HT1080 (cell line): ENCODE measurements at regions not wholly inside any gene's neighbourhood (a gene's known extent, or its start where the extent isn't known, plus 50 kb on each side); places are given as distances from the start of the nearest gene placed in this dataset.

ENCODE experiments used
- DNase-seq: peaks from one replicate; pipeline ENCODE4 v3.0.0-alpha.2; 2015; ENCODE audit warnings: low read depth

DNA sequence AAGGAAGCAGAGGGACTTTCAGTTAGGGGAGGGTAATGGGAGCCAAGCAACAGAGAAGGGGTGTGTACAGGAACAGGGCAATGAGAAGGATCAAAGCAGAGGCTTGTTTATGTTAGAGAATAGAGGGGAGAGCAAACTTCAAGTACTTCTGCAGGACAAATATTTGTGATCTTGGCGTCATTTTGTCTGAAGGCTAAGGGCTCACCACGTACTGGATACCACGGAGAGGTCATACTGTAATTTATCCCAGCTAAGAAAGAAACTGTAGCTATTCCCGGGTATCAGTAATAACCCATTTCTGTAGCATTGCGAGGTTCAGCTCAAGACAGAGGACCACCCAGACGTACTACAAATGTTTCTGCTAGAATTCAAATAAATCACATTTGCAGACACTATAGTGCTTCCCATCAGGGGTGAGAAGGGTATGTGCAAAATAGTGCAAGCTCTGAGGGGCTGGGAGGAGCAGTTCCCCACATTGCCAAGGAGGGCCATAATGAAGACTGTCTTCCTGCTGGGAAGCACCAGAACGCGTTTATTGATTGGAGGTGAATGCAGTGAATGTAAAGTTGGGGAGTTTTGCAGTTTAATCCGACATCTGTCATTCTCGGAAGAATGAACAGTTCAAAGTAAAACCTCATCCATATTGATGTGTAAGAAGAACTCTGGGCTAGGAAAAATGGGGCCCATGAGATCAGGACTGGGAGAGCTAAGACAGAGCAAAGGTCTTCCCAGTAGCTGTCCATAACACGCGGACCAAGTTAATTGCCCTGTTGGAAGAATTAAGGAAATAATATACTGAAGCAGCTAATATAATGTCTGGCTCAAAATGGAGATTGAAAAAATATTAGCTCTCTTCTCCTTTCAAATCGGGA lies 136.9 kb downstream of the RWDD3 start:
- DNase-seq = no peak

DNA sequence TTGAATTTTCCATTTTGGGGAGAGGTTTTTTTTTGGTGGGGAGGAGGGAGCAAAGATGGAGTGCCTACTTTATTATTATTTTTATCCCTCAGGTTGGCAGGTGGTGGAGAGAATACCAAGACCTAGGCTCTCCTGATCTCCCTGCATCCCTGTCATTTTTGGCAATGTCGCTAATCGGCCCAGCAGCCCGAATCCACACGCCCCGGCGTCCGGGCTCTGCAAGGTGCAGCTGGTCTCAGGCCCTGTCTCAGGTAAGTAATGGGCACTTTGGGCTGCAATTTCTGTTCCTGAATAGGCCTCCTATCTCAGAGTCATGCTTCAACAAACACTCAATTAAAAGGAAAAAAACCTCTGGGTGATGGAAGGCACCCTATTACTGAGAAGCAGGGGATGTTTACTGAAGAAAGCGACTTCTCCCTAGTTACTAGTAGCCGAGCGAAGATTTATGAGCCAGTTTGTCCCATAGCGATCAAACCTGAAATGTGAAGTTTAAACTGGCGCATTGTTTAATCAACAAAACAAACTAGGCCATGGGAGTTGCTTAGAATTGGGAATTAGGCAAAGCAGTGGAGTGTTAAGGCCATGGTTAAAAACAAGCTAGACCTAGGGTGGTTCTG lies 137.8 kb downstream of the RWDD3 start:
- no peak for DNase-seq

DNA sequence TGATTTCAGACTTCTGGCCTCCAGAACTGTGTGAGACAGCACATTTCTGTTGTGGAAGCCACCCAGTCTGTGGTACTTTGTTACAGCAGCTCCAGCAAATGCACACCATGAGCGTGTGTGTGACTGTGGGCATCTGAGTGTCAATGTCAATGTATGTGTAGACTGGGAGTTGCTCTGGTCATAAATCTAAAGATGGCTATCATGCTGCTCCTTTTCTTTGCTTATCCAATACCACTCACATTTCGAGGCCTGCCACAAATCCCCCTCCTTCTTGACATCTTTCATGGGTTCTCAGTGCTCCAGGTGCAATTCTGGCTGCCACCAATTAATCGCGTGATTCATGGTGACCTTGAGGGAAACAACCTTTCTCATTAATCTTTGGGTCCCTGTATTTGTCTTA lies 141.2 kb downstream of the RWDD3 start:
- DNase-seq = no peak

DNA sequence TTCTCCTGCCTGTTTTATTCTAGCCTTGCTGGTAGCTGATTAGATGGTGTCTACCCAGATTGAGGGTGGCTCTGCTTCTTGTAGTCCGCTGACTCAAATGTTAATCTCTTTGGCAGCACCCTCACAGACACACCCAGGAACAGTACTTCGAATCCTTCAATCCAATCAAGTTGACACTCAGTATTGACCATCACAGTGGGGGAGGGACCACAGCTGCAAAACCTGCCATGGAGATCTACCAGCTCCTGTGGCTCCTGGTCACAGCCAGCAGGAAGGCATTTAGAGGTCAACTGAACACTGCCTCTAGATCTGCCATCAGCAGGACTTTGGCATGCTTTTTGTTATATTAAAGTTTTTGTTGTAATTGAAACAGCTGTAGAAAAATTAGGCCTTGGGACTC lies 146.9 kb downstream of the RWDD3 start:
- DNase-seq = no peak

DNA sequence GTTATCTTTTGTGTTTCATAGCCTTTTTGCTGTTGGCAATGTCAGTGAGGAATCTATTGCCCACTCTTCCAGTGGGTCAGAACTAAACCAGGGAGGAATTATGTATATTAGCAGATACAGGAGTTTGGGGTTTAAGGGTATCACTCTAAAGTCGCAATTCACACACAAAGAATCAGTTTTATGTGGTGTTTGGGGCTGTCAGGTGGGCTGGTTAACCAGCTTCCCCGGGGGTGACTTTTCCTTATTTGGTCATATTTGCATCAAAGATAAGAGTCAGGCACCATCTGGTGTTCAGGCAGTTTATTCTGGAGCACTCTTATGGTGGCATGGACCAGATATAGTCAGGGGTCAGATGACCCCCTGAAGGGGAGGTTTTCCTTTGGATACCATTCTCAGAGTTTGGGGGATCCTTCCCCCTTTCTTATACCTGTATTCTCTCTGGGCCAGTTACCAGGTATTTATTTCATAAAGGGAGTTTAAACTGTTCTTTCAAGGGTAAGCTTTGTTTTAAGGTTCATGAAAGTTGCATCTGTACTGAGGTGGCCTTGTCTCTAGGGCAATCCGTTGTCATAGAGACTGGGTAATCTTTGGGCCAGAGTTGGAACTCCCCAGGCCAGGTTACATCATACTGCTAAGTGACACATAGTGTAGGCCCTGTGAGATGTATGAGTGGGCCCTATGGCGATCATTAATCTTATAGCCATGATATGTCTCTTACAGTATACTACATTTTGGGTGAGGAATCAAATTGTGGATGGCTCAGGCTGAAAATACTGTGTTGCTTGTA lies 148.2 kb downstream of the RWDD3 start:
- no peak for DNase-seq

DNA sequence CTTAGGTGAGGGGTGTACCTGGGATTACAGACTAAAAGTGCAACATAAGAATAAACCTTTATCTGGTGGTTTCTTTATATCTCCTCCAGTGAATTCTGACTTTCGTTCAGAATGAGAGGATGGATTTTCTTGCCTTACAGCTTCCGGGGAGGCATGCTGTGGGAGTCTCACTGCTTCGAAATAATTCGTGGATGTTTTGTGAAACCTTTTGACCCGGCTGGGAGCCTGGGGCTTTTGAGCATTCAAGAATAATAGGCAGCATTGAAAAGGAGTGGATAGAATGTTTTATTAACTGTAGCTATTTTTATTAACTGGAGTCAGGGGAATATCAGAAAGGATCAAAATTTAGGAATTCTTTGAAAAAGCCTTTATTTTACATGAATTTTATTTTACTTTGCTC lies 149.1 kb downstream of the RWDD3 start:
- DNase-seq = no peak

DNA sequence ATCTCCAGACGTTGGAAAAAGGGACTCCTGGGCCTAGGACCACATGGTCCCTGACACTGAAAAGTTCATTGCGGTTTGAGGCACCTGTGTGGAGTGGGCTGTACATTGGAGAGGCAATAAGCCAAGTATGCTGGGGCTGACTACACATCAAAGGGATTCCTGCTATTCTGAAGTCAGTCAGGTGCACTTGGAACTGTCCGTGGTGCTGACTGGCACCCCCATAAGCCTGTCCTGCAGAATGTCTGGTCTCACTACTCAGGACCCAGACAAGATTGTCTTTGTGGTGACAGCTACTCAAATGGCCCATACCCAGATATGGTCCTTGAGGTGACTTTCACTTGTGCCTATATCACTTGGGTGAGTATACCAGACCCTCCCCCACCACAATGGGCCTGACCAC lies 150.6 kb downstream of the RWDD3 start:
- DNase-seq = peak; percentile 23

DNA sequence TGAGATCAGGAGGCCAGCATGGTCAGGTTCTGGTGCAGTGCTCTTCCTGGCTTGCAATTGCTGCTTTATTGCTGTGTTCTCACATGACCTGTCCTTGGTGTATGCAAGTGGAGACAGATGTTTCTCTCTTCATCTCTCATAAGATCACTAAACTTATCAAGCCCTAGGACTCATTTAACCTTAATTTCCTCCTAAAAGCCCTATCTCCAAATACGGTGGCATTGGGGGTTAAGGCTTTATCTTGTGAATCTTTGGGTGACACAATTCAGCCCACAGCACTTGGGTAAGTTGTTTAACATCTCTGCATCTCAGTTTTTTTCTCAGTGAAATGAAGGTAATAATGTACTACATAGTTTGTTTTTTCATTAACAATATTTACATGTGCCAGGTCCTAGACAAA lies 152.4 kb downstream of the RWDD3 start:
- no peak for DNase-seq

DNA sequence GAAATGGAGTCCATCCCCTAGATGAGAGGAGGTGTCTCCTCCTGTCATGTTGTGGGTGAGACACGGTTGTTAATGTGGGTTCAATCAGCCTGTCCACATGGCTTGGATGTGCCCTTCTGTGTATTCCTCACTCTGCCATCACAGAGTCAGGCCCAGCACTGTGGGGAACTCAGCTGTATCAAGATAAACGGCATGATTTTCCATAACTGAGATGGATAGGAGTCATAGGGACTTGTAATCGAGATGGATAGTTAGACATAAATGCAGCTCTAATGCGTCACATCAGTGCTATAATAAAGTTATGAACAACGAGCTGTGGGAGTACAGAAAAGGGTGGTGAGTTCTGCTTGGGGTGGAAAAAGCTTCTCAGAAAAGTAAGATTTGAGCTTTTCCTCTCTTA lies 152.9 kb downstream of the RWDD3 start:
- no peak for DNase-seq

DNA sequence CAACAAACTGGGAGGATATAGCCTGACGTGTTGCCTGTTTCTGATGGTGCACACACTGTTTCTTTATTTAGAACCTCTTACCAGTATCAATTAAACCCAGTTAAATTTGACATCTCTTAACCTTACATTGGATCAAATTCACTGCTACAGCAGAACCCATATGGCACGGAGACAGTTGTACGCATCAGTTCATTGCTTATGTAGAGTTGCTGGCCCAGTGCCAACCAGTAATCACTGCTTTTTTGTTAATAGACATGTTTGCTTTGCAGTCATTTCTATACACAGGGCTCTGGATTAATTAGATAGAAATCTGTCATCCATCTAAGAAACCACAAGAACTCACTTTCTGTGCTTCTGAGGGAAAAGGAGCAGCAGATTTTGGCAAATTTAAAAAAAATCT lies 154.0 kb downstream of the RWDD3 start:
- DNase-seq = no peak

DNA sequence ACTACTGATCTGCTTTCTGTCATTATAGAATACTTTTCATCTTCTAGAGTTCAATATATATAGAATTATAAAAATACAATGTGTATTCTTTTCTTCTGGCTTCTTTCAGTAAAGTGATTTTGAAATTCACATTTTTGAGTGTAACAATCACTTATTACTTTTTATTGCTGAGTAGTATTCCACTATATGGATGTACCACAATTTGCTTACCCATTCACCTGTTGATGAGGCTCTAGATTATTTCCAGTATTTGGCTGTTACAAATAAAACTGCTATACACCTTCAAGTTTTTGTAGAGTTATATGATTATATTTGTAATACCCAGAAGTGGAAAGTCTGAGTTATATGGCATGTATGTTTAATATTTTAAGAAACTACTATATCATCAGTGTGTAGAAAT lies 159.4 kb downstream of the RWDD3 start:
- no peak for DNase-seq

DNA sequence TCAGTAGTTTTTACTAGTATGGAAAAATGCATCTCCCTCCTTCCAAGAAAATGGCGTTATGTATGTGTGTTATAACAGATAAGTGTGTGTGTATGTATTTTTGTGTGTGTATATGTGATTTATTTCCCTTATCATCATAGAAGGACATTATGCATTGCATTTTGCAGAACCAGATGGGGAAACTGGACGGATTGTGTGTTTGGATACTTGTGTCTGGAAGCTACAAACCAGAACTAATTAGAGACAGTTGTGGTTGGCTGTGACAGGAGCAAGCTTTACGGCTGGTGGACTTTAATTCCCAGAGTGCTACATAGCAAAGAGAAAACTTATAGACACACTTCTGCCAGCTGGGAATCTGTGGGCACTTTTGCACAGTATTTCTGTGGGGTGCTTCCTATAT lies 162.5 kb downstream of the RWDD3 start:
- no peak for DNase-seq

DNA sequence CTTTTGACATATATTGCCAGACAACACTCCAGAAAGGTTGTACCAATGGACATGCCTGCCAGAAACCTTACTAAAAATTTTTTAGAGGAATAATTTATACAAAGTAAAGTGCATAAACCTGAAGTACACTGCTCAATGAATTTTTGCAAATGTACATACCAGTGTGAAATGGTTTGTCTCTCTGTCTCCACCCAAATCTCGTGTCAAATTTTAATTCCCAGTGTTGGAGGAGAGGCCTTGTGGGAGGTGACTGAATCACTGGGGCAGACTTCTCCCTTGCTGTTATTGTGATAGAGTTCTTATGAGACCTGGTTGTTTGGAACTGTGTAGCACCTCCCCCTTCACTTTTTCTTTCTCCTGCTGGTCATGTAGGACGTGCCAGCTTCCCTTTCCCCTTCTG lies 168.8 kb downstream of the RWDD3 start:
- no peak for DNase-seq

DNA sequence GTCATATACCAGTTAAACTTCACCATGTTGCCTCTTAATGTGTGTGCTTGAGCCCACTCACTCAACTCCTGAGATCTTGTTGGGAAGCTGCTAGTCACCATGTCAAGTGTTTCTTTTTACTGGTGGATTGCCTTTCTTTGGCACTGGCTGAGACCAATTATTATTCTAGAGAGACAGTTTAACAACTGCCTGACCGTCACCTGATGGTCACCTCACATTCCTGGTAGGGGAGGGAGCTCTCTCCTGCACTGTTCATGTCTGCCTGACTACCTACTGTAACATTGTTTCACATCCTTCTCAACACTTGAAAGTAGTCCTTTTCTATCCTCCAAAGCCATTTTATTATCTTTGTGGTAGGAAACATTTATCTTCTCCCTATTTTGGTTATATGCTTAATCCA lies 172.3 kb downstream of the RWDD3 start:
- no peak for DNase-seq

DNA sequence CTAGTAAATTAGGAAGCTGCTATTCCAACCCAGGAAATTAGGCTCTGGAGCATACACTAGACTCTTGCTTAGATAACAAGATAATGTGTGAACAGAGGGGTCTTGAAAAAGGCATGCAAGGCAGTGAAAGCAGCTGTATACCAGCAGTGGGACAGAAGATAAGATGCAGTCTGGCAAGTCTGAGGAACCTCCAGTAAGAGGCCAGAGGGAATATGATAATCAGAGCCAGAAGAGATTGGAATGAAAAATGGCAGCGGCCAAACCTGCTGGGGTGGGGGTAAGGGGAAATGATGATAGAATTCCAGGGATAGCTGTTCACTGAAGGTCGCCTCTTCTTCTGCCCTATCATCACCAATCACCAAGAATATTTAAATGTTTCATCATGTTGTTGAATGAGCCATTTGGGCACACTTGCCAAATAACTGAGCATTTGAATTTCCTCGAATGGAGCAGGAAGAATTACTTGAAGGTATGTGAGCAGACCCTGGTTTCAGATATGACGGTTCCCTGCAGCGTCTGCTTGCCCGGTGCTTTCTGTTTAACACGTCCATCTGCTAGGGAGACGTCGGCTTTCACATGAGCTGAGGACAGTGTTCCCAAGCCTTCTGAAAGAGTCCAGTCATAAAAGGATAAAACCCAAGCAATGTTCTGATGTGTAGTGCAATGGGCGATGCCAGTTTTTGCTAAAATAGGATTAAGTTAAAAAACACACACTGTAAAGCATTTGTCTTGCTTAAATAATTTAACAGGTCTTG lies 173.3 kb downstream of the RWDD3 start:
- DNase-seq = no peak

DNA sequence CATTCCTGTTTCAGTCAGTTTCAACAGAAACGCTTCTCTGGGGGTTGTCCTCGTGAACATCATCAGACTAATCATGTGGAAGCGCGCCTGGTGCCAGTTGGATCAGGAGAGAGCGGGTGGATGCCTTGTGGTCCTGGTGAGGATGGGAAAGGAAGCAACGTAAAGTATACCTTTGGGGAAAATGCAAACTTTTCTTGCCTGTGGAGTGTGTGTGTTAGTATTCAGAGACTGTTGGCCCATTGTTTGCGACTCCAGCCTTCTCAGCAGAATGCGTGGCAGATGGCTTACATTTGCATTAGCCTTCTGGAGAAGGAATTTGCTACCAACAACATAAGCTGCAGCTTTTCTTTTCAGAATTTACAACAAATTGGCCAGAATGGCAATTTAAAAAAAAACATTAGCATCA lies 173.9 kb downstream of the RWDD3 start:
- no peak for DNase-seq

DNA sequence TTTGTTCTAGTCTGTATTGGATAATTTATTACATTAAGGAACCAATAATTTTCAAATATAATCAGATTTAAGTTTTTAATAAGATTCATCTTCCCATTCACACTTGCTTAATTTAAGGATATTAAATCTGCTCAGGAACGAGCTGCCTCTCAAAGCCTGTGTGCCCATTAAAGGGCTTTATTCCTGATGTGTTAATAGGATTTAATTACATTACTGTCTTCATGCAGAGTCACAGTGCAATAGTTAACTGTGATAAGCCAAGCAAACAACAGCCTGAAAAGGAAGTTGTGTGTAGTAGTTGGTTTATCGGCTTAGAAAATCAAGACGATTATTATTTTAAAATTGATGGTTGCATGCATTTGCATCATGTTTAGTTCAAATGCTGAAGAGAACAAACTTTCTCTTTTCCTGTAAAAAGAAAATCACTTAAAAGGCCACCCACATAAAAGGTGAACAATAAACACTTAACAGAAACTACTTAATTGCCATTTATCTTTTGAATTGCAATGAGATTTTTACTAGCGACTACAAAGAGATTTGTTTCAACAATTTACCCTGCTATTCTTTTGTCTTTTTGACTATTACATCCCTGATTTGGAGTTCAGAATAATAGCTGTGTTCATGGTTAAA lies 174.6 kb downstream of the RWDD3 start:
- no peak for DNase-seq

DNA sequence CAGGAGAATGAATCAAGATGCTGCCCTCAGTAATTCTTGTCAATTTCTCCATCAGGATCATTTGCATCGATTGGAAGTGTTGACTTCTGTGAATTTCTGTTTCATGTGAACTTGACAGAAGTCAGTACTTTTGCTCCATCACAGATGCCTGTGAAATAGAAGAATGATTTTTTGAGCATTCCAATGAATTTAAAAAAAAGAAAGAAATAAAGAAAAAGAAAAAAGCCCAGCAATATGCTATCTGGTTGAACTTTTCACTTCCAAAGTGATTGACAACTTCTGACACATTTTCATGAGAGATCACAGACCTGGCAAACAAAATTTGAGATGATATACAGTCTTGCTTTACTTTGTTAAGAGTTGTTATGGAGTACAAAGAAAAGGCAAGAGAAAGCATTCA lies 175.3 kb downstream of the RWDD3 start:
- no peak for DNase-seq

DNA sequence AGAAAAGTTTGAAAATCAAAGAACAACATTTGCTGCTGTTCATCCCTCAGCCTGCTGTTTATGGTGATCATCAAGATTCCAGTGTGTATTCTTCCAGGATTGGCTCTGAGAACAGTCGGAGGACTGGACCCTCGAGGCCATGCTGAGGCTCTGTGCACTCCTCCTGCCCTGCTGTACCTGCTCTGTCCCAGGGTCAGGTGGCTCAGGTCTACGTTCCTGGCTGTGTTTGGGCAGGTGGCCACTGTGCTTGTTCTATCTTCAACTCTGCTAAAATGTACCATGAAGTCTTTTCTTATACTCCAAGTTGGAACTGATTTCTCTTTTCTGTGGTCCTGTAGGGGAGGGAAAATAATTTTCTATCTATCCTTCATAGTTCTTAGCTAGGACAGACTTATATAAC lies 175.9 kb downstream of the RWDD3 start:
- DNase-seq = no peak

DNA sequence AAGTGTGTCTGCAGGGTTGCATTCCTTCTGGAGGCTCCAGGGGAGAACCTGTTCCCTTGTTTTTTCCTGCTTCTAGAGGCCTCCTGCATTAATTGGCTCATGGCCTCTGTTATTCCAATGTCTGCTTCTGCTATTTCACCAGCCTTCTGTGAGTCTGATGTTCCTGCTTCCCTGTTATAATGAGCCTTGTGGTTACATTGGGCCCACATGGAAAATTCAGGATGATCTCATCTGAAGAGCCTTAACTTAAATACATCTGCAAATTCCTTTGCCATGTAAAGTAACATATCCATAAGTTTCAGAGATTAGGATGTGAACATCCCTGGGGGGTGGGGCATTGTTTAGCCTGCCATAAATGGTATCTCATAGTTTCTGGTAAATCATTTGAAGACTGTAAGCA lies 181.1 kb downstream of the RWDD3 start:
- no peak for DNase-seq

DNA sequence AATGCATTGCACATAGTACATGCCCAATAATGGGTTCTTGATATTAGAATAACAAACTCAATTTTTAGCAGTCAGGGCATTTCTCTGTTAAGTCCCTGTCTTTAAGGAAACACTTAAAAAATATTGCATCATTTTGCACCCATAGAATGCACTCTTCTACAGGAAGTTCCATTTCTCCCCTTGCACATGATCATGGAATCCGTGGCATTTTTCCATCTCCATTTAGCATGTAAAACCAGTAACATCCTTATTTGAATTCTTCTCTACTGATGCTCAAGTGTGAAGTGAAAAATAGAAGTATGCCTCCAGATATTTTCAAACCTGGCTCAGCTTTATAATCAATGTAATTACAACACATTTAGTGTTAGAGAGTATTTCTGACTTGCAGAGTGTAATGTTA lies 192.8 kb downstream of the RWDD3 start:
- no peak for DNase-seq
